PC-9 (cell line): ENCODE measurements at regions not wholly inside any gene's neighbourhood (a gene's known extent, or its start where the extent isn't known, plus 50 kb on each side); places are given as distances from the start of the nearest gene placed in this dataset.

Experiments
- CTCF ChIP-seq: fragments of 200-600 bp; sonication (generic); conservative IDR thresholded peaks from 2 replicates; pipeline ENCODE4 v1.6.1; 2017; ENCODE audit warnings: mixed run types, antibody characterized with exemption, mild to moderate bottlenecking, moderate library complexity
- EZH2 ChIP-seq: fragments of 200-600 bp; sonication (generic); IDR thresholded peaks from 2 replicates; pipeline ENCODE4 v1.8.0; 2017; ENCODE audit warnings: antibody characterized with exemption, low read depth

- no peak for TF ChIP-seq CTCF
- TF ChIP-seq EZH2, result no peak
Measured at GRCh38 chr4:34372815-34373214, 1871.5 kb downstream of the ARAP2 start.
